HepG2 (cell line): ENCODE measurements at regions not wholly inside any gene's neighbourhood (a gene's known extent, or its start where the extent isn't known, plus 50 kb on each side); places are given as distances from the start of the nearest gene placed in this dataset.

Experiments
- ATAC-seq: fragments of 200-7000 bp; cut with Tn5 transposase; 3 replicates; pipeline ENCODE4 v1.9.1; 2020; ENCODE audit warnings: mild to moderate bottlenecking, moderate library complexity
- BruUV-seq: library from RNA; stranded (reverse); fragments of 400-500 nt; replicated peaks from 2 replicates; lab custom pipeline; 2021; lab: Mats Ljungman, UMichigan
- CTCF ChIA-PET: fragments of 300-600 bp; formaldehyde crosslinking; extraction: SDS; loops from one replicate; lab custom pipeline; 2021; ENCODE audit warnings: low total read pairs, inconsistent platforms, low intra/inter-chr PET ratio; lab: Yijun Ruan, JAX
- POLR2A ChIA-PET: fragments of 350-600 bp; sonication (Branson Sonifier 250); formaldehyde crosslinking; loops from one replicate; lab custom pipeline; 2020; ENCODE audit warnings: antibody characterized with exemption, inconsistent platforms; lab: Yijun Ruan, JAX
- DNase-seq: peaks from one replicate; pipeline ENCODE4 v3.0.0-alpha.2; 2015; ENCODE audit warnings: low spot score
- FAIRE-seq: peaks from 3 replicates; lab custom pipeline; 2011; peaks lifted over from hg19 to GRCh38; lab: Jason Lieb, UNC
- H2AFZ ChIP-seq: one replicate; pipeline ENCODE4 v1.6.1; 2011; ENCODE audit warnings: low read length, inconsistent platforms
- H3K27ac ChIP-seq: fragments of 300-600 bp; 3 replicates; pipeline ENCODE4 v1.8.0; 2011; ENCODE audit warnings: mixed run types, mild to moderate bottlenecking, mixed read lengths, low read length, inconsistent platforms; ENCODE audit not compliant: insufficient read depth; ENCODE audit errors: extremely low read length
- H3K27me3 ChIP-seq, 2 experiments: fragments of 200-600 bp in 1 of 2; 2 replicates in 1 of 2; 3 replicates in 1 of 2; pipeline versions ENCODE4 v1.6.0 to v1.8.0; 2011; ENCODE audit warnings: low read length in 2 of 2, mild to moderate bottlenecking in 2 of 2, moderate library complexity in 2 of 2, inconsistent platforms in 1 of 2; ENCODE audit not compliant: insufficient read depth in 2 of 2, control insufficient read depth in 1 of 2
- H3K36me3 ChIP-seq, 2 experiments: fragments of 200-600 bp in 1 of 2; replicated peaks in 1 of 2; 2 replicates in 1 of 2; 3 replicates in 1 of 2; pipeline versions ENCODE4 v1.5.1 to v1.8.0; 2011; ENCODE audit warnings: low read length in 2 of 2, inconsistent platforms in 1 of 2; ENCODE audit not compliant: insufficient read depth in 2 of 2, control insufficient read depth in 1 of 2
- H3K4me1 ChIP-seq: 2 replicates; pipeline ENCODE4 v1.5.1; 2012; ENCODE audit warnings: low read length, inconsistent platforms; ENCODE audit not compliant: insufficient read depth
- H3K4me2 ChIP-seq: 2 replicates; pipeline ENCODE4 v1.6.0; 2011; ENCODE audit warnings: low read depth, low read length, inconsistent platforms
- H3K4me3 ChIP-seq, 3 experiments: fragments of 200-600 bp in 1 of 3; sonication (generic), shearing (Covaris generic) in 1 of 3; replicated peaks in 1 of 3; 2 replicates each; pipeline ENCODE4 v1.5.1; 2011 to 2016; ENCODE audit warnings: low read length in 3 of 3, inconsistent platforms in 2 of 3, low read depth in 2 of 3, mild to moderate bottlenecking in 2 of 3, control low read depth in 1 of 3, mixed read lengths in 1 of 3; ENCODE audit not compliant: insufficient read depth in 1 of 3
- H3K79me2 ChIP-seq: one replicate; pipeline ENCODE4 v1.6.1; 2011; ENCODE audit warnings: low read length, inconsistent platforms; ENCODE audit not compliant: insufficient read depth
- H3K9ac ChIP-seq: 2 replicates; pipeline ENCODE4 v1.6.0; 2011; ENCODE audit warnings: mild to moderate bottlenecking, low read depth, low read length, inconsistent platforms; ENCODE audit not compliant: insufficient read depth
- H3K9me3 ChIP-seq: 2 replicates; pipeline ENCODE4 v1.5.1; 2012; ENCODE audit warnings: mild to moderate bottlenecking, low read length
- H4K20me1 ChIP-seq: 2 replicates; pipeline ENCODE4 v1.6.0; 2011; ENCODE audit warnings: inconsistent platforms, mild to moderate bottlenecking, low read length, moderate library complexity; ENCODE audit not compliant: insufficient read depth
- BATF2 ChIP-seq: sonication (generic); formaldehyde crosslinking; IDR thresholded peaks from 2 replicates; pipeline ENCODE4 v1.8.0; 2022; ENCODE audit warnings: mild to moderate bottlenecking, missing genetic modification reagents, moderate library complexity
- CBX5 ChIP-seq: sonication (generic); formaldehyde crosslinking; IDR thresholded peaks from 2 replicates; pipeline ENCODE4 v1.4.0; 2020; ENCODE audit warnings: missing genetic modification reagents, borderline replicate concordance
- ETS1 ChIP-seq: sonication (generic); formaldehyde crosslinking; IDR thresholded peaks from 2 replicates; pipeline ENCODE4 v1.4.0; 2020; ENCODE audit warnings: missing genetic modification reagents
- HCFC1 ChIP-seq: fragments of 150-350 bp; IDR thresholded peaks from 2 replicates; pipeline ENCODE4 v1.6.1; 2014; ENCODE audit warnings: low read depth, low read length
- HMGA1 ChIP-seq: sonication (generic); formaldehyde crosslinking; conservative IDR thresholded peaks from 2 replicates; pipeline ENCODE4 v1.4.0; 2020; ENCODE audit warnings: missing genetic modification reagents
- HOXD1 ChIP-seq: sonication (generic); formaldehyde crosslinking; IDR thresholded peaks from 2 replicates; pipeline ENCODE4 v1.5.0; 2020; ENCODE audit warnings: missing genetic modification reagents
- IKZF4 ChIP-seq: sonication (generic); formaldehyde crosslinking; IDR thresholded peaks from 2 replicates; pipeline ENCODE4 v1.5.1; 2020; ENCODE audit warnings: borderline replicate concordance, mild to moderate bottlenecking, low read depth, missing genetic modification reagents; ENCODE audit errors: not compliant biosample characterization
- MBNL3 ChIP-seq: fragments of 250-450 bp; sonication (Bioruptor Pico); conservative IDR thresholded peaks from 2 replicates; pipeline ENCODE4 v1.8.0; 2022; ENCODE audit warnings: mild to moderate bottlenecking, inconsistent platforms
- NKX3-1 ChIP-seq: sonication (generic); formaldehyde crosslinking; IDR thresholded peaks from 2 replicates; pipeline ENCODE4 v1.5.0; 2020; ENCODE audit warnings: missing genetic modification reagents
- RFXANK ChIP-seq: IDR thresholded peaks from 2 replicates; pipeline ENCODE4 v1.6.1; 2016
- TCF7L2 ChIP-seq: IDR thresholded peaks from 2 replicates; pipeline ENCODE4 v1.6.1; 2011; ENCODE audit warnings: mild to moderate bottlenecking, low read depth, low read length, moderate library complexity
- TFAP4 ChIP-seq: sonication (generic); IDR thresholded peaks from 2 replicates; pipeline ENCODE4 v1.6.1; 2016; ENCODE audit warnings: low read depth, borderline replicate concordance
- TOPORS ChIP-seq: sonication (generic); formaldehyde crosslinking; IDR thresholded peaks from 2 replicates; pipeline ENCODE4 v1.8.0; 2023; ENCODE audit warnings: mild to moderate bottlenecking, missing genetic modification reagents
- UBTF ChIP-seq: sonication (generic); formaldehyde crosslinking; IDR thresholded peaks from 2 replicates; pipeline ENCODE4 v1.4.0; 2020; ENCODE audit warnings: mild to moderate bottlenecking, missing genetic modification reagents
- ZBTB1 ChIP-seq: sonication (generic); formaldehyde crosslinking; IDR thresholded peaks from 2 replicates; pipeline ENCODE4 v1.4.0; 2020; ENCODE audit warnings: missing genetic modification reagents, borderline replicate concordance
- ZFP36L1 ChIP-seq: sonication (generic); formaldehyde crosslinking; IDR thresholded peaks from 2 replicates; pipeline ENCODE4 v1.8.0; 2022; ENCODE audit warnings: mild to moderate bottlenecking, missing genetic modification reagents, moderate library complexity
- ZFP90 ChIP-seq: sonication (generic); formaldehyde crosslinking; IDR thresholded peaks from 2 replicates; pipeline ENCODE4 v1.8.0; 2022; ENCODE audit warnings: missing genetic modification reagents, mild to moderate bottlenecking, inconsistent platforms, borderline replicate concordance
- ZNF205 ChIP-seq: IDR thresholded peaks from 2 replicates; pipeline ENCODE4 v1.6.1; 2018; ENCODE audit warnings: missing biosample characterization, missing genetic modification reagents
- ZNF550 ChIP-seq: sonication (generic); formaldehyde crosslinking; IDR thresholded peaks from 2 replicates; pipeline ENCODE4 v1.4.0; 2020; ENCODE audit warnings: mild to moderate bottlenecking, missing genetic modification reagents, borderline replicate concordance
- ZNF569 ChIP-seq: sonication (generic); formaldehyde crosslinking; IDR thresholded peaks from 2 replicates; pipeline ENCODE4 v1.5.0; 2020; ENCODE audit warnings: mild to moderate bottlenecking, missing genetic modification reagents, moderate library complexity, borderline replicate concordance
- ZNF674 ChIP-seq: sonication (generic); formaldehyde crosslinking; IDR thresholded peaks from 2 replicates; pipeline ENCODE4 v1.5.0; 2020; ENCODE audit warnings: low read depth, mild to moderate bottlenecking, missing genetic modification reagents
- ZSCAN20 ChIP-seq: sonication (generic); formaldehyde crosslinking; IDR thresholded peaks from 2 replicates; pipeline ENCODE4 v1.4.0; 2020; ENCODE audit warnings: missing genetic modification reagents, mild to moderate bottlenecking, borderline replicate concordance
- ZSCAN31 ChIP-seq: sonication (generic); formaldehyde crosslinking; IDR thresholded peaks from 2 replicates; pipeline ENCODE4 v1.5.0; 2020; ENCODE audit warnings: low read depth, mild to moderate bottlenecking, missing genetic modification reagents
- WGBS: methylation state at CpG from one replicate; pipeline ENCODE4 v1.1.6; 2017; ENCODE audit warnings: low lambda C conversion rate; 5-methylcytosine and 5-hydroxymethylcytosine counted together
- in situ Hi-C: cut with HindIII; loops from 2 replicates; pipeline ENCODE4 v1.10.0; 2017; ENCODE audit warnings: low pct_unique_long_range_greater_than_20kb; ENCODE audit not compliant: extremely low pct_ligation_motif_present
- intact Hi-C: fragments of 100-400 bp; cut with micrococcal nuclease; formaldehyde crosslinking; loops from one replicate; pipeline ENCODE4 v1.10.0; 2022; ENCODE audit not compliant: unreplicated experiment

- no peak for TF ChIP-seq TFAP4
- no peak for TF ChIP-seq TOPORS (CRISPR knock-in tag)
- no peak for TF ChIP-seq ZNF569 (CRISPR knock-in tag)
- no peak for TF ChIP-seq HOXD1
- no peak for TF ChIP-seq HCFC1
- TF ChIP-seq ZSCAN31 (CRISPR knock-in tag): no peak
- TF ChIP-seq ZBTB1 (CRISPR knock-in tag): no peak
- TF ChIP-seq ETS1: no peak
- no peak for TF ChIP-seq HMGA1
- TF ChIP-seq, all 625 proteins: peak for 0
These were observed 59.7 kb downstream of the TLNRD1 start (continued) for GRCh38 chr15:81060470-81060869.

- ATAC-seq: no peak
- Histone ChIP-seq H3K4me3 (no peak overlapping the region), H3K36me3 (no peaks in the 10 kb centered on the region), H3K9ac (no peak overlapping the region), H3K79me2 (no peaks in the 10 kb centered on the region), H3K4me1 (no peaks in the 10 kb centered on the region), H2AFZ (no peak overlapping the region), H3K27me3 (no peaks in the 10 kb centered on the region), H3K9me3 (no peaks in the 10 kb centered on the region), H4K20me1 (no peaks in the 10 kb centered on the region), H3K27ac (no peak overlapping the region), H3K4me2 (no peak overlapping the region)
- no peak for FAIRE-seq
- BruUV-seq: no TSS peak
- intact Hi-C loops: no loop called here
- in situ Hi-C loops: no loop called here
- CTCF ChIA-PET: no interaction called here
- POLR2A ChIA-PET: no interaction called here
- no peak for DNase-seq
- 2% methylated on average over 2 of the region's 2 CpGs for WGBS
- TF ChIP-seq ZFP36L1 (CRISPR knock-in tag): no peak
- no peak for TF ChIP-seq IKZF4 (CRISPR knock-in tag)
- no peak for TF ChIP-seq ZNF674 (CRISPR knock-in tag)
- TF ChIP-seq ZNF550 (CRISPR knock-in tag): no peak
- no peak for TF ChIP-seq NKX3-1 (CRISPR knock-in tag)
- TF ChIP-seq TCF7L2: no peak
- no peak for TF ChIP-seq ZFP90 (CRISPR knock-in tag)
- TF ChIP-seq MBNL3 (CRISPR knock-in tag): no peak
- TF ChIP-seq ZNF205 (CRISPR knock-in tag): no peak
- TF ChIP-seq BATF2 (CRISPR knock-in tag): no peak
- TF ChIP-seq ZSCAN20 (CRISPR knock-in tag): no peak
- no peak for TF ChIP-seq RFXANK (CRISPR knock-in tag)
- TF ChIP-seq UBTF (CRISPR knock-in tag): no peak
- TF ChIP-seq CBX5: no peak
These were observed 60.2 kb downstream of the TLNRD1 start for GRCh38 chr15:81060907-81061306.
